HepG2 (cell line): ENCODE measurements at regions not wholly inside any gene's neighbourhood (a gene's known extent, or its start where the extent isn't known, plus 50 kb on each side); places are given as distances from the start of the nearest gene placed in this dataset.
"Not testable (repeated sequence)": the region's sequence is repeated elsewhere in the genome, so short reads cannot be mapped to it uniquely, and the experiment has no call there.

Experiments used
- ATAC-seq: fragments of 200-7000 bp; cut with Tn5 transposase; 3 replicates; pipeline ENCODE4 v1.9.1; 2020; ENCODE audit warnings: mild to moderate bottlenecking, moderate library complexity
- BruUV-seq: library from RNA; stranded (reverse); fragments of 400-500 nt; replicated peaks from 2 replicates; lab custom pipeline; 2021; lab: Mats Ljungman, UMichigan
- CTCF ChIA-PET: fragments of 300-600 bp; formaldehyde crosslinking; extraction: SDS; loops from one replicate; lab custom pipeline; 2021; ENCODE audit warnings: low total read pairs, inconsistent platforms, low intra/inter-chr PET ratio; lab: Yijun Ruan, JAX
- POLR2A ChIA-PET: fragments of 350-600 bp; sonication (Branson Sonifier 250); formaldehyde crosslinking; loops from one replicate; lab custom pipeline; 2020; ENCODE audit warnings: antibody characterized with exemption, inconsistent platforms; lab: Yijun Ruan, JAX
- DNase-seq: peaks from one replicate; pipeline ENCODE4 v3.0.0-alpha.2; 2015; ENCODE audit warnings: low spot score
- FAIRE-seq: peaks from 3 replicates; lab custom pipeline; 2011; peaks lifted over from hg19 to GRCh38; lab: Jason Lieb, UNC
- H2AFZ ChIP-seq: one replicate; pipeline ENCODE4 v1.6.1; 2011; ENCODE audit warnings: low read length, inconsistent platforms
- H3K27ac ChIP-seq: fragments of 300-600 bp; 3 replicates; pipeline ENCODE4 v1.8.0; 2011; ENCODE audit warnings: mixed run types, mild to moderate bottlenecking, mixed read lengths, low read length, inconsistent platforms; ENCODE audit not compliant: insufficient read depth; ENCODE audit errors: extremely low read length
- H3K27me3 ChIP-seq, 2 experiments: fragments of 200-600 bp in 1 of 2; 2 replicates in 1 of 2; 3 replicates in 1 of 2; pipeline versions ENCODE4 v1.6.0 to v1.8.0; 2011; ENCODE audit warnings: low read length in 2 of 2, mild to moderate bottlenecking in 2 of 2, moderate library complexity in 2 of 2, inconsistent platforms in 1 of 2; ENCODE audit not compliant: insufficient read depth in 2 of 2, control insufficient read depth in 1 of 2
- H3K36me3 ChIP-seq, 2 experiments: fragments of 200-600 bp in 1 of 2; replicated peaks in 1 of 2; 2 replicates in 1 of 2; 3 replicates in 1 of 2; pipeline versions ENCODE4 v1.5.1 to v1.8.0; 2011; ENCODE audit warnings: low read length in 2 of 2, inconsistent platforms in 1 of 2; ENCODE audit not compliant: insufficient read depth in 2 of 2, control insufficient read depth in 1 of 2
- H3K4me1 ChIP-seq: 2 replicates; pipeline ENCODE4 v1.5.1; 2012; ENCODE audit warnings: low read length, inconsistent platforms; ENCODE audit not compliant: insufficient read depth
- H3K4me2 ChIP-seq: 2 replicates; pipeline ENCODE4 v1.6.0; 2011; ENCODE audit warnings: low read depth, low read length, inconsistent platforms
- H3K4me3 ChIP-seq, 3 experiments: fragments of 200-600 bp in 1 of 3; sonication (generic), shearing (Covaris generic) in 1 of 3; replicated peaks in 1 of 3; 2 replicates each; pipeline ENCODE4 v1.5.1; 2011 to 2016; ENCODE audit warnings: low read length in 3 of 3, inconsistent platforms in 2 of 3, low read depth in 2 of 3, mild to moderate bottlenecking in 2 of 3, control low read depth in 1 of 3, mixed read lengths in 1 of 3; ENCODE audit not compliant: insufficient read depth in 1 of 3
- H3K79me2 ChIP-seq: one replicate; pipeline ENCODE4 v1.6.1; 2011; ENCODE audit warnings: low read length, inconsistent platforms; ENCODE audit not compliant: insufficient read depth
- H3K9ac ChIP-seq: 2 replicates; pipeline ENCODE4 v1.6.0; 2011; ENCODE audit warnings: mild to moderate bottlenecking, low read depth, low read length, inconsistent platforms; ENCODE audit not compliant: insufficient read depth
- H3K9me3 ChIP-seq: 2 replicates; pipeline ENCODE4 v1.5.1; 2012; ENCODE audit warnings: mild to moderate bottlenecking, low read length
- H4K20me1 ChIP-seq: 2 replicates; pipeline ENCODE4 v1.6.0; 2011; ENCODE audit warnings: inconsistent platforms, mild to moderate bottlenecking, low read length, moderate library complexity; ENCODE audit not compliant: insufficient read depth
- ARID3A ChIP-seq: IDR thresholded peaks from 2 replicates; pipeline ENCODE4 v1.6.1; 2012; ENCODE audit warnings: low read depth, low read length, improper control_type of control experiment
- CHD2 ChIP-seq: IDR thresholded peaks from 2 replicates; pipeline ENCODE4 v1.6.1; 2011; ENCODE audit warnings: low read depth, low read length, improper control_type of control experiment
- MED1 ChIP-seq: sonication (generic); formaldehyde crosslinking; IDR thresholded peaks from 2 replicates; pipeline ENCODE4 v1.4.0; 2020; ENCODE audit warnings: missing genetic modification reagents
- NONO ChIP-seq, 2 experiments: fragments of 450-650 bp in 1 of 2; sonication (generic) in 1 of 2; formaldehyde crosslinking in 1 of 2; IDR thresholded peaks in 1 of 2; conservative IDR thresholded peaks in 1 of 2; 2 replicates each; pipeline versions ENCODE4 v1.6.1 to v1.8.0; 2017 to 2022; ENCODE audit warnings: mild to moderate bottlenecking in 1 of 2, missing genetic modification reagents in 1 of 2, moderate library complexity in 1 of 2
- SALL1 ChIP-seq: sonication (generic); formaldehyde crosslinking; IDR thresholded peaks from 2 replicates; pipeline ENCODE4 v1.8.0; 2022; ENCODE audit warnings: mild to moderate bottlenecking, missing genetic modification reagents
- ZBTB44 ChIP-seq: sonication (generic); formaldehyde crosslinking; IDR thresholded peaks from 2 replicates; pipeline ENCODE4 v1.4.0; 2020; ENCODE audit warnings: missing genetic modification reagents
- ZNF296 ChIP-seq: sonication (generic); formaldehyde crosslinking; conservative IDR thresholded peaks from 2 replicates; pipeline ENCODE4 v1.5.0; 2020; ENCODE audit warnings: mild to moderate bottlenecking, missing genetic modification reagents
- ZSCAN22 ChIP-seq: sonication (generic); formaldehyde crosslinking; IDR thresholded peaks from 2 replicates; pipeline ENCODE4 v1.4.0; 2020; ENCODE audit warnings: mild to moderate bottlenecking, missing genetic modification reagents
- WGBS: methylation state at CpG from one replicate; pipeline ENCODE4 v1.1.6; 2017; ENCODE audit warnings: low lambda C conversion rate; 5-methylcytosine and 5-hydroxymethylcytosine counted together
- in situ Hi-C: cut with HindIII; loops from 2 replicates; pipeline ENCODE4 v1.10.0; 2017; ENCODE audit warnings: low pct_unique_long_range_greater_than_20kb; ENCODE audit not compliant: extremely low pct_ligation_motif_present
- intact Hi-C: fragments of 100-400 bp; cut with micrococcal nuclease; formaldehyde crosslinking; loops from one replicate; pipeline ENCODE4 v1.10.0; 2022; ENCODE audit not compliant: unreplicated experiment

GRCh38 chr4:100008048-100008447 is 58.0 kb upstream of the H2AZ1 start:
- TF ChIP-seq ARID3A (no peak), ZBTB44 (CRISPR knock-in tag) (no peak), SALL1 (CRISPR knock-in tag) (no peak), NONO (IDR thresholded peaks at IDR 0.05) (no peak), NONO (CRISPR knock-in tag; conservative IDR thresholded peaks at IDR 0.05) (no peak), MED1 (CRISPR knock-in tag) (no peak), ZNF296 (CRISPR knock-in tag) (no peak), CHD2 (no peak), ZSCAN22 (CRISPR knock-in tag) (no peak)
- H3K9me3 ChIP-seq: no peaks in the 10 kb centered on the region
- H3K9ac ChIP-seq: no peak overlapping the region
- 0% methylated on average over 1 of the region's 1 CpG for WGBS
- H3K4me1 ChIP-seq: no peaks in the 10 kb centered on the region
- H3K79me2 ChIP-seq: no peaks in the 10 kb centered on the region
- intact Hi-C loops: no loop called here
- no peaks in the 10 kb centered on the region for H3K36me3 ChIP-seq
- no peak overlapping the region for H3K4me3 ChIP-seq
- ATAC-seq: no peak
- in situ Hi-C loops: no loop called here
- no peak for DNase-seq
- BruUV-seq: no TSS peak
- H3K27ac ChIP-seq: no peak overlapping the region
- H4K20me1 ChIP-seq: no peaks in the 10 kb centered on the region
- CTCF ChIA-PET: no interaction called here
- H2AFZ ChIP-seq: no peak overlapping the region
- FAIRE-seq: no peak
- POLR2A ChIA-PET: no interaction called here
- no peaks in the 10 kb centered on the region; a peak in 1 of 5 replicates for H3K27me3 ChIP-seq
- no peak overlapping the region for H3K4me2 ChIP-seq

GRCh38 chr4:100006161-100006560 is 56.1 kb upstream of the H2AZ1 start:
- H2AFZ ChIP-seq, H3K79me2 ChIP-seq, BruUV-seq, intact Hi-C loops, H3K9ac ChIP-seq, H3K27me3 ChIP-seq, POLR2A ChIA-PET, CTCF ChIA-PET, H3K36me3 ChIP-seq, H3K9me3 ChIP-seq, H3K27ac ChIP-seq, H3K4me1 ChIP-seq, in situ Hi-C loops, FAIRE-seq, DNase-seq, H4K20me1 ChIP-seq, ATAC-seq, H3K4me3 ChIP-seq, H3K4me2 ChIP-seq: not testable (repeated sequence)
- WGBS: 67% methylated on average over 3 of the region's 23 CpGs
